Peyer's patch (tissue), 4 donors: ENCODE measurements at regions not wholly inside any gene's neighbourhood (a gene's known extent, or its start where the extent isn't known, plus 50 kb on each side); places are given as distances from the start of the nearest gene placed in this dataset.

Experiments used
- POLR2A ChIP-seq, 2 donors: fragments of 450-650 bp; IDR thresholded peaks; one replicate each; pipeline ENCODE4 v1.5.1; 2017; ENCODE audit warnings: antibody characterized with exemption in 2 of 2, mild to moderate bottlenecking in 2 of 2, moderate library complexity in 2 of 2
- TF ChIP-seq, protein P1 (sequence below), 6 experiments: fragments of 450-650 bp in 4 of 6; fragments of 200-600 bp in 2 of 6; sonication (generic) in 1 of 6; IDR thresholded peaks; one replicate each; pipeline ENCODE4 v1.5.1; 2017 to 2019; ENCODE audit warnings: antibody characterized with exemption in 6 of 6, mild to moderate bottlenecking in 3 of 6, moderate library complexity in 1 of 6

DNA sequence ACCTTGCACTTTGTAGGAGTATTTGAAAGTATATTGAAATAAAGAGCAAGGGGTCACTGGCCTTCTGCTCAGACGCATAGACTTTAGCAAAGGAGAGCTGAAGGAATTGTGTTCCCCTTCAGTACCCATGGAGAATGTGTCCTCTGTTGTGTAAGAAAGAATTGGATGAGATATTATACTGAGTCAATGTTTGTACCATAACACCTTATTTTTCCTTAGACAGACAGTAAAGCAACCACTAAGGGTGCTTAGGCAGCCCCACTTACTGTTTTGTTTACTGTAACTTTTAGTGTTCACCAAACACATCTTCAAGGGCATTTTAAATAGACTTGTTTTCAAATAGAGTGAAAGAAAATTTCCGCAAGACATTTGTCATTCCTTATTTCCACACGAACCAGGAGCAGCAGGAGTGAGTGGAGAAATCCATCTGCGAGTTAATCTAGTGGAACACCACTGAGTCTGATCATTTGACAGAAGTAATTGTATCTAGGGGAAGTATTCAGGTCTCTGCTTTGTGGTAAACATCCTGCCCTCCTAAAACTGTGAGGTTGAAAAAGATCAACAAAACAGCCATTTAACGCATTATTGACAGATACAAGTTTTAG lies 89.5 kb downstream of the SLIT2 start:
- TF ChIP-seq, protein P1, sequence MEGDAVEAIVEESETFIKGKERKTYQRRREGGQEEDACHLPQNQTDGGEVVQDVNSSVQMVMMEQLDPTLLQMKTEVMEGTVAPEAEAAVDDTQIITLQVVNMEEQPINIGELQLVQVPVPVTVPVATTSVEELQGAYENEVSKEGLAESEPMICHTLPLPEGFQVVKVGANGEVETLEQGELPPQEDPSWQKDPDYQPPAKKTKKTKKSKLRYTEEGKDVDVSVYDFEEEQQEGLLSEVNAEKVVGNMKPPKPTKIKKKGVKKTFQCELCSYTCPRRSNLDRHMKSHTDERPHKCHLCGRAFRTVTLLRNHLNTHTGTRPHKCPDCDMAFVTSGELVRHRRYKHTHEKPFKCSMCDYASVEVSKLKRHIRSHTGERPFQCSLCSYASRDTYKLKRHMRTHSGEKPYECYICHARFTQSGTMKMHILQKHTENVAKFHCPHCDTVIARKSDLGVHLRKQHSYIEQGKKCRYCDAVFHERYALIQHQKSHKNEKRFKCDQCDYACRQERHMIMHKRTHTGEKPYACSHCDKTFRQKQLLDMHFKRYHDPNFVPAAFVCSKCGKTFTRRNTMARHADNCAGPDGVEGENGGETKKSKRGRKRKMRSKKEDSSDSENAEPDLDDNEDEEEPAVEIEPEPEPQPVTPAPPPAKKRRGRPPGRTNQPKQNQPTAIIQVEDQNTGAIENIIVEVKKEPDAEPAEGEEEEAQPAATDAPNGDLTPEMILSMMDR (IDR thresholded peaks at IDR 0.05), result no peak
- TF ChIP-seq POLR2A (IDR thresholded peaks at IDR 0.05), result no peak
